ENCODE measurements at regions not wholly inside any gene's neighbourhood (a gene's known extent, or its start where the extent isn't known, plus 50 kb on each side); places are given as distances from the start of the nearest gene placed in this dataset.

DNA sequence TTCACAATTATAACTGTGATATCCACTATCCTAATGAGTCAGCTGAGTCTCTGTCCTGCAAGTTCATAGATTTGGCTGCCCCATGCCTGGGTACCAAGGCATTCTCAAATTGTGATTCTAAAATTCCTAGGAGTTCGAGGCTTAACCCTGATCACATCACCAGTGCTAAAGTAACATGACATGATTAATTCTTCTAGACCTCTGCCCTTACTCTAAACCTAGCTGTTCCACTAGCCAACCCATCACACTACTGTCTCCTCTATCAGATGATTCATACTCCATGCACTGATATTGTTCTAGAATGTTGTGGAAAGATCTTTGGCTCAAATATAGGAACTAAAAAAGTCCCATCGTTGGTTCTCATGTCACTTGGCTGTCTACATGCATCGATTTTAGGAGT is 487.6 kb downstream of the PIK3C3 start:
- TF ChIP-seq, protein P1, sequence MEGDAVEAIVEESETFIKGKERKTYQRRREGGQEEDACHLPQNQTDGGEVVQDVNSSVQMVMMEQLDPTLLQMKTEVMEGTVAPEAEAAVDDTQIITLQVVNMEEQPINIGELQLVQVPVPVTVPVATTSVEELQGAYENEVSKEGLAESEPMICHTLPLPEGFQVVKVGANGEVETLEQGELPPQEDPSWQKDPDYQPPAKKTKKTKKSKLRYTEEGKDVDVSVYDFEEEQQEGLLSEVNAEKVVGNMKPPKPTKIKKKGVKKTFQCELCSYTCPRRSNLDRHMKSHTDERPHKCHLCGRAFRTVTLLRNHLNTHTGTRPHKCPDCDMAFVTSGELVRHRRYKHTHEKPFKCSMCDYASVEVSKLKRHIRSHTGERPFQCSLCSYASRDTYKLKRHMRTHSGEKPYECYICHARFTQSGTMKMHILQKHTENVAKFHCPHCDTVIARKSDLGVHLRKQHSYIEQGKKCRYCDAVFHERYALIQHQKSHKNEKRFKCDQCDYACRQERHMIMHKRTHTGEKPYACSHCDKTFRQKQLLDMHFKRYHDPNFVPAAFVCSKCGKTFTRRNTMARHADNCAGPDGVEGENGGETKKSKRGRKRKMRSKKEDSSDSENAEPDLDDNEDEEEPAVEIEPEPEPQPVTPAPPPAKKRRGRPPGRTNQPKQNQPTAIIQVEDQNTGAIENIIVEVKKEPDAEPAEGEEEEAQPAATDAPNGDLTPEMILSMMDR (conservative IDR thresholded peaks at IDR 0.05; ENCODE audit: low read depth, low read length), result no peak
- TF ChIP-seq EZH2phosphoT487 (IDR thresholded peaks at IDR 0.05; ENCODE audit: borderline replicate concordance, low read length), result no peak
- TF ChIP-seq EZH2 (IDR thresholded peaks at IDR 0.05; ENCODE audit: low read length, unreplicated experiment), result no peak
